GM12872 (cell line): ENCODE measurements at regions not wholly inside any gene's neighbourhood (a gene's known extent, or its start where the extent isn't known, plus 50 kb on each side); places are given as distances from the start of the nearest gene placed in this dataset.

Experiments
- CTCF ChIP-seq: IDR thresholded peaks from 3 replicates; pipeline ENCODE4 v1.5.1; 2011; ENCODE audit warnings: low read depth, mild to moderate bottlenecking, low read length, moderate library complexity; ENCODE audit not compliant: insufficient read depth

GRCh38 chr19:30684613-30685012, 312.4 kb downstream of the ZNF536 start:
- TF ChIP-seq CTCF: no peak

GRCh38 chr19:30682999-30683536, 310.9 kb downstream of the ZNF536 start:
- TF ChIP-seq CTCF: peak; percentile 76

GRCh38 chr19:30682146-30682998, 310.2 kb downstream of the ZNF536 start:
- TF ChIP-seq CTCF: no peak

GRCh38 chr19:30681162-30682100, 309.2 kb downstream of the ZNF536 start:
- no peak for TF ChIP-seq CTCF

- TF ChIP-seq CTCF: no peak
Observed at GRCh38 chr19:30679789-30680188, 307.6 kb downstream of the ZNF536 start.

- TF ChIP-seq CTCF: no peak
Observed at GRCh38 chr19:30679153-30679702, 307.0 kb downstream of the ZNF536 start.

- no peak for TF ChIP-seq CTCF
Observed at GRCh38 chr19:30678168-30678567, 306.0 kb downstream of the ZNF536 start.
